GM12865 (cell line): ENCODE measurements at regions not wholly inside any gene's neighbourhood (a gene's known extent, or its start where the extent isn't known, plus 50 kb on each side); places are given as distances from the start of the nearest gene placed in this dataset.

ENCODE experiments used
- DNase-seq: peaks from one replicate; pipeline ENCODE4 v3.0.0; 2010; ENCODE audit warnings: low read depth
- H3K4me3 ChIP-seq: 2 replicates; pipeline ENCODE4 v1.5.1; 2011; ENCODE audit warnings: mild to moderate bottlenecking, low read depth, low read length, control low read depth
- CTCF ChIP-seq: IDR thresholded peaks from 2 replicates; pipeline ENCODE4 v1.5.1; 2011; ENCODE audit warnings: low read length, control low read depth, low read depth, inconsistent platforms; ENCODE audit not compliant: insufficient read depth; ENCODE audit errors: missing control alignments

DNA sequence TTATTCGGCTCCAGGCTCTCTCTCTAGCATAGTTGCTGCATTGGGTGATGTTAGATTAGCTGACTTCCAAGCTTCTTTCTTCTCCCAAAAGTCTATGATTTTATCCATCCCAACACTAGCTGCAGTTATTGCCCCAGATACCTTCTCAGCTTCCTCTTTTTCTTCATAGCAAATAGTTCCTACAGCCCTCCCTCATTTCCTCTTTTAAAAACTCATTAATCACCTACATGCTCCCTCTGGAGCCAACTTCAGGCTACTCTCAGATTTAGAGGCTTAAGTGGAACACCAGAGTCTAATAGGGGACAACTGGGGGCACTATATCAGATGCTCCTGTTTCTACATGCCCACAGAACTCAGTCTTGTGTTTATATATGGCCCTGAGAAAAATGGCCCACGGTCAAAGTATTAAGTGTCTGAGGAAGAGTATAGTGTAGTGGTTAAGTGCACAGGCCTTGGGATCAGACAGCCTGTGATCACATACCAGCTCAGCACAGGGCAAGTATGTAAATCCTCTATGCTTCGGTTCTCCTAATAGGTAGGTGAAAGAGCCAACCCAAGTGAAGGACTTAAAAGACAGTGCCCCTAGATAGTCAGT is 241.9 kb upstream of the SLC14A2 start:
- no peak for DNase-seq
- no peak overlapping the region for H3K4me3 ChIP-seq
- TF ChIP-seq CTCF = no peak

DNA sequence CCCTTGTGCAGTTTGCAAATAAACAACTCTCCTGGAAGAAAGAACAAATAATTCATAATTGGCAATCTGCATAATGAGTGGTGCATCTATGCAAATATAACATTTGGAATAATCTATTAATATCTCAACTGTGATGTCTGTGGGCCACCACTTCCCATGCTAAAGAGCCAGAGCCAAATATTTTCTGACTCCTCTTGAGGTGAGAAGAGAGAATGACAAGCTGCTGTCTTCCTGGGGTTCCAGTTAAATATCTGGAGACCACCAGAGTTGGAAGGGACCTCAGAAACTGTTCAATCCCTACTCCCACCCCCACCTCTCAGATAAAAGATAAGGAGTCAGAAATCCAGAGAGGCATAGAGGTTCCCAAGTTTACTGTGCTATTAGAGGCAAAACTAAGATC is 241.0 kb upstream of the SLC14A2 start:
- no peak for TF ChIP-seq CTCF
- no peak overlapping the region for H3K4me3 ChIP-seq
- DNase-seq = no peak

- H3K4me3 ChIP-seq = no peak overlapping the region
- no peak for DNase-seq
- no peak for TF ChIP-seq CTCF
Measured at GRCh38 chr18:45374878-45375630, 240.2 kb upstream of the SLC14A2 start.

DNA sequence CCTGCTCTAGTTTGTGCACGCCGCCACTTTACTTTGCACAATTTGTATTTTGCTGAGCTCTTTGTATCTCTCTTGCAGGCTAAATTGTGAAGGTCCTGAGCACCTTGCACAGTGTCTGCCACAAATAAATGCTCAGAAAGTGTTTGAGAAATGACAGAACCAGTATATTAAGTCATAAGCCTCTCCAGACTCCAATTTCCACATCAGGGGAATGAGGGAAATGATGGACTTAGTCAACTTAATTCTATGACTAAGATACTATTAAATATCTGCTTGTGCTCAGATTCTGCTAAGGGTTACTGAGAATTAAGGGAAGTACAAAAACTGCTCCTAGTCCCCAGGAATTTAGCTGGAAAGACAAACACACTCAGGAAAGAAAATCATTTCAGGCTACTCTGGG is 239.1 kb upstream of the SLC14A2 start:
- DNase-seq = no peak

DNA sequence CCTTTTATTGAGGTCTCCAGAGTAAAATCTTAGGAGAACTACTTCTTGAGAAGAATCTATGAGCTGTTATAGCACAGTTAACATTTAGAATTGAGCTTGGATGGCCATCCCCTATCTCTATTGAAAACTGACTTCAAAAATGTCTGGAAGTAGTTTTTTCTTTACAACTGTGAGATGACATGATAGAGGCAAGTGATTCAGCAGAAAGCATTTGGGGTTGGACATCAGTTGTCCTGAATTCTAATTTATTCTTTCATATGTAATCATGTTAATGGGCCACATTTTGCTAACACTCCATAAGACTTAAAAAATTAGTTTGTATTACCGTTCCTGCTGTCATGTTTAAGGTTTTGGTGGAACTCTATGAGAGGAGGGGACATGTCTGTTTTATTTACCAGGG is 237.0 kb upstream of the SLC14A2 start:
- no peak for DNase-seq
- no peak for TF ChIP-seq CTCF
- no peak overlapping the region for H3K4me3 ChIP-seq

More for the DNA sequence above, 239.1 kb upstream of the SLC14A2 start:
- H3K4me3 ChIP-seq = no peak overlapping the region
- TF ChIP-seq CTCF = no peak

DNA sequence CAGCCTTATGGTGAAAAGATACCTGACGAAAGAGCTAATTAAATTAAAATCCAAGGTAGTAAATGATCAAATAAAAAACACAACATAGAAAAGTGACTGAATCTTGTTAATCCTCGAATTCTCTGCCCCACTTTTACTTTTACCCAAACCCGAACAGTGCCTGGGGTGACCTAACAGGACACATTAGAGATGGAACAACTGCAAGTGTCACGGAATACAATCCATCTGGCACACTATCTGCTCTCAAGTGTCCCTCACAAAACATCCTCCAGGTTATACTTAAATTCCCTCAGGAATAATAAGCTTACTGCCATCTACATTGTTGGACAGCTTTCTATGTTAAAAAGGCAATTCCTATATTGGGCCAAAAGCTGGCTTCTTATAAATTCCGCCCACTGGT is 236.3 kb upstream of the SLC14A2 start:
- H3K4me3 ChIP-seq = no peak overlapping the region
- DNase-seq = no peak
- TF ChIP-seq CTCF = no peak

GRCh38 chr18:45379903-45380302 is 235.4 kb upstream of the SLC14A2 start:
- H3K4me3 ChIP-seq = no peak overlapping the region
- DNase-seq = peak; percentile 23
- no peak for TF ChIP-seq CTCF
